ENCODE measurements at regions not wholly inside any gene's neighbourhood (a gene's known extent, or its start where the extent isn't known, plus 50 kb on each side); places are given as distances from the start of the nearest gene placed in this dataset.

DNA sequence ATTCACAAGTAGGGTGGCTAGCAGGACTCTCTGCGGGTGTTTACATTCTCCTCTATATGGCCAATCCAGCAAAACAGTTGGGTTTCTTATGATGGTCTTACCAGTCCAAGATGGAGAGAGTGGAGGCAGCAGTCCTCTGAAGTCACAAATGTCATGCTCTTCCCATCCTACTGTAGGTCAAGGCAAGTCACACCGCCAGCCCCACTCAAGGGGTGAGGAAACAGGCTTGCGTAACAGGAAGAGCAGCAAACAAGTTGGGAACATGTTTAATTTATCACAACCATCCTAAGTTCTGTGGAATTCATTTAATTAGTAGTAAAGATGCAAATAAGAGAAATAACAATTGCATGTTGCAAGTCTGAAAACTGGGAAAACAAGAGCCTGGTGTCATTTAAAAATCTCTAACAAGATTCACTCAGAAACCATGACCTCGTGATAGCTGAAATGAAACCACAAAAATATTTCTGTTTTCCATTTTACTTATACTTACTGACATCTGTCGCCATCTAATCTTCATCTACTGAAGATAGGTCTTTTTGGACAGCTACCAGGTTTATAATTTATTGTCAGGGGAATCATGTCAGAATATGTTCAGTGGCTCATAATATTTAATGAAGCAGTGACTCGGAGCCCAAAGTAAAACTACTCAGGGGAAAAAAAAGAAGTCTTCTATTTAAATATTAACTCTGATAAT, 349.1 kb upstream of the FMN2 start:
- DNase-seq (ENCODE audit: low spot score) (no peak), ATAC-seq (ENCODE audit: low FRiP score) (no peak)
- TF ChIP-seq, protein P1, sequence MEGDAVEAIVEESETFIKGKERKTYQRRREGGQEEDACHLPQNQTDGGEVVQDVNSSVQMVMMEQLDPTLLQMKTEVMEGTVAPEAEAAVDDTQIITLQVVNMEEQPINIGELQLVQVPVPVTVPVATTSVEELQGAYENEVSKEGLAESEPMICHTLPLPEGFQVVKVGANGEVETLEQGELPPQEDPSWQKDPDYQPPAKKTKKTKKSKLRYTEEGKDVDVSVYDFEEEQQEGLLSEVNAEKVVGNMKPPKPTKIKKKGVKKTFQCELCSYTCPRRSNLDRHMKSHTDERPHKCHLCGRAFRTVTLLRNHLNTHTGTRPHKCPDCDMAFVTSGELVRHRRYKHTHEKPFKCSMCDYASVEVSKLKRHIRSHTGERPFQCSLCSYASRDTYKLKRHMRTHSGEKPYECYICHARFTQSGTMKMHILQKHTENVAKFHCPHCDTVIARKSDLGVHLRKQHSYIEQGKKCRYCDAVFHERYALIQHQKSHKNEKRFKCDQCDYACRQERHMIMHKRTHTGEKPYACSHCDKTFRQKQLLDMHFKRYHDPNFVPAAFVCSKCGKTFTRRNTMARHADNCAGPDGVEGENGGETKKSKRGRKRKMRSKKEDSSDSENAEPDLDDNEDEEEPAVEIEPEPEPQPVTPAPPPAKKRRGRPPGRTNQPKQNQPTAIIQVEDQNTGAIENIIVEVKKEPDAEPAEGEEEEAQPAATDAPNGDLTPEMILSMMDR (IDR thresholded peaks at IDR 0.05) = no peak

DNA sequence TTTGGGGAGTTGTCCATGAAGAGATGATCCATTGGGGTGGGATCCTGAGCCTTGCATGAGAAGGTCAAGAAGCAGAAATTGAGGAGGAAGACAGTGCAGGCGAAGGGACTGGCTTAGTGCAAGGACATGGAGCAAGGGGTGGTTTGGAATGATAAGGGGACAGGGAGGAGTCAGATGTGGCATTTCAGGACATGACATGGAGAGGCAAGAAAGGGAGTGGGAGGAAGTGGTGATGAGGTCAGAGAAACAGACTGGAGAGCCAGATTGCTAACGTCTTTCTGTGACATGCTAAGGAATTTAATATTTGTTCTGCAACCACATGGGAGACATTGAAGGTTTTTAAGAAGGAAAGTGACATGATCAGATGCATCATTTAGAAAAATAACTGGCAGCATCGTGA, 346.8 kb upstream of the FMN2 start:
- ATAC-seq (ENCODE audit: low FRiP score) (no peak), DNase-seq (ENCODE audit: low spot score) (no peak)
- TF ChIP-seq, protein P1 (IDR thresholded peaks at IDR 0.05) = no peak

DNA sequence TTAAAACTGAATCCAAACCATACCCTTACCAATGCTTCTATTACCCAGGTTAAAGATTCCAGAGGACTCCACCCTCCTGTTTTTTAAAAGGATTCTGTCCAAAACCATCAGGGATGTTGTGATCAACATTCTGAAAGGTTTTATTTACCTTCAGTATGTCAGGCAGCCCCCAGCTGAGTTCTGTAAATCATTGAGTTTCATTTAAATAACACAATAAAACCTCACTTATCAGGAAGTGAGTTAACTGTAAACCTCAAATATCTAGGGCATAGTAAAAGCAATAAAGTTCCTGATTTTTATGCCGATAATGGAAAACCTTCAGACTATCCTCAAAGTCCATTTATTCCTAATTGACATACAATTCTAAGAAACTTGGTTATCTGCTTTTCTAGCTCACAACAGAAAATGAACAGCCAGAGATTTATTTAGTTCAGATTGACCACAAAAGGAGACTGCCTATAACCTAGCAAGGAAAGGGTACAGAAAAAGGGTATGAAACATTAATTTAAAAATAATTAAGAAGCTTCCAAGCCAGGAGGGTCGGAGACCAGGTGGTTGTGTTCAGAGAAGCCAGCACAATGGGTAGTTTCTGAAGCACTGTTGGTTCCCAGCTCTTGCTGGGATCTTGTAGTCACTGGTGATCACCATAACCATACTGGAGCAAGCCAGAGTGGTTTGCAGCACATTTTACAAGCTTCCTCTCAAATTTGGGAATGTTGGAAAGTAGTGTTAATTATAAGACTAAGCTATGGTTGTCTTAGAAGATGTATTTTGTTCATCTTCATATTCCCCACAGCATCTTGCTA, 336.4 kb upstream of the FMN2 start:
- no peak for ATAC-seq (ENCODE audit: low FRiP score)
- TF ChIP-seq, protein P1 (IDR thresholded peaks at IDR 0.05) = no peak
- DNase-seq (ENCODE audit: low spot score) = no peak

DNA sequence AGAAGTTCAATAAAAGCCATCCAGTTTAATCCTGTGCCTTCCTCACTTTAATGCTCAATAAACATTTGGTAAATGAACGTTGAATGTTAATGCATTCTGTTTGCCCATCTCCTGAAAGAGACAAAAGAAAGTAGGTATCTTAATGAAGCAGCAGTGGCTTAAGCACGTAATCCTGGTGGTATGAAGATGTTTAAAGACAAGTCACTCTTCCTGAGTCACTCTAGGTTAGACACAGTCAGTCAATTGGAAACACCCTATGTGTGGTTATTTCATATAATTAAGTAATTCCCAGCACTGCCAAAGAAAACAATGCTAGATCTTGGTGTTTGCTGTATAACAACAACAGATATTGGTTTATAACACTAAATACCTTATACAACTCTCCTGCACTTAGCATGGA, 334.0 kb upstream of the FMN2 start:
- ATAC-seq (ENCODE audit: low FRiP score) (no peak), DNase-seq (ENCODE audit: low spot score) (no peak)
- TF ChIP-seq, protein P1 (IDR thresholded peaks at IDR 0.05) = no peak

DNA sequence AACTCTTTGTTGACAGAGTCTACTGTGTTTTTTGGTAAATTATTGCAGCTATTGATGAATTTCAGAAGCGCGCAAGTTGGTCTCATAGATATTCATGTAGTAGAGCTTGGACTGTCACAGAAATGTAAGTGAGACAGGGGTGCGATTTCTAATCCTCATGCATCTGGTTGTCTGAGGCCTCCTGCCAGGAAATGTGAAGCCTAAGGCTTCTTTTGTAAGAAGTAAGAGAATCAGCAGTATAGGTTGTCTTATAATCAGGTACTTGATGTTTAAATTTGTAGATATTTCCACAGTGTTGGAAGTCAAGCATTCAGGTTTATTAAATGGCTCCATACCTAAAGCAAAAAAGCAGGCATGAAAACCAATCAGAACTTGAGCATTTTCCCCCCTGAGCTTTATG, 332.9 kb upstream of the FMN2 start:
- DNase-seq (ENCODE audit: low spot score) = no peak
- no peak for ATAC-seq (ENCODE audit: low FRiP score)
- TF ChIP-seq, protein P1 (IDR thresholded peaks at IDR 0.05) = no peak

DNA sequence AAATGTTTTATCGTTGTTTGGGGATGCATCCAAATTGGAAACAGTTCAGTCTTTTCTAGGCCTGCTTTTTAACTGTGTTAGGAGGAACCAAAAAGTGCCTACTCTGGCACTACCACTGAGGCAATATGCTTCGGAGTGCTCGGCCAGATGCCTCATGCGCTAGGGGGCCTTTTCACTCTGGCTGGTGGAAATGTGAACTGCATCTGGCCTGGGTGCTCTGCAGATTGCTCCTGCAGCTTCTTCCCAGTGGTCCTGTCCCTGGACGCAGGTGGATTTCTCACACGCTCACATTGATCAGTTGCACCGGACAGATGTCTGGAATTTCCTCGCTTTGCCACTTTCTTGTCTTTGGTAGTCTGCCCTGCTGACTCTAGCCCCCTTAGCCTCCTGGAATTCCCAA, 330.2 kb upstream of the FMN2 start:
- ATAC-seq (ENCODE audit: low FRiP score) = no peak
- DNase-seq (ENCODE audit: low spot score) = no peak
- TF ChIP-seq, protein P1 (IDR thresholded peaks at IDR 0.05) = no peak

DNA sequence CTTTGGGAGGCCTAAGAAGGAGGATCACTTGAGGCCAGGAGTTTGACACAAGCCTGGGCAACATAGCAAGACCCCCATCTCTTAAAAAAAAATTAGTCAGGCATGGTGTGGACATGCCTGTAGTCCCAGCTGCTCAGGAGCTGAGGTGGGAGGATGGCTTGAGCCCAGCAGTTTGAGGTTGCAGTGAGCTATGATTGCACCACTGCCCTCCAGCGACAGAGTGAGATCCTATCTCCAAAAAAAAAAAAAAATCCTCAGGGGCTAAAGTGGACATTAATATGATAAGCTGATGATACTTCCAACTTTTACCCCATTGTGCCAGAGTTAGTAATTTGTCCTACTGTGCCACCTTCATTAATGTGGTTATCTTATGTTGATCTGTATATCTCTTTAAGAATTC, 327.8 kb upstream of the FMN2 start:
- DNase-seq (ENCODE audit: low spot score) = no peak
- no peak for ATAC-seq (ENCODE audit: low FRiP score)
- TF ChIP-seq, protein P1 (IDR thresholded peaks at IDR 0.05) = no peak

Measured in omental fat pad (tissue), 3 donors.